BLaER1 treated with 17β-estradiol and CSF1 and Interleukin-3, amounts not matched to agents 10 nM and 100 nM (cell line): ENCODE measurements at regions not wholly inside any gene's neighbourhood (a gene's known extent, or its start where the extent isn't known, plus 50 kb on each side); places are given as distances from the start of the nearest gene placed in this dataset.
"Not testable (repeated sequence)": the region's sequence is repeated elsewhere in the genome, so short reads cannot be mapped to it uniquely, and the experiment has no call there.

ENCODE experiments used
- H3K27ac ChIP-seq, 11 experiments: shearing (Covaris generic); formaldehyde crosslinking; 2 replicates each; pipeline ENCODE4 v1.8.1; 2022
- H3K27me3 ChIP-seq, 11 experiments: shearing (Covaris generic); formaldehyde crosslinking; 2 replicates each; pipeline ENCODE4 v1.8.1; 2022
- H3K36me3 ChIP-seq, 11 experiments: shearing (Covaris generic); formaldehyde crosslinking; 2 replicates each; pipeline ENCODE4 v1.8.1; 2022
- H3K4me1 ChIP-seq, 10 experiments: shearing (Covaris generic); formaldehyde crosslinking; 2 replicates each; pipeline ENCODE4 v1.8.1; 2022
- H3K4me2 ChIP-seq, 11 experiments: shearing (Covaris generic); formaldehyde crosslinking; 2 replicates each; pipeline ENCODE4 v1.8.1; 2022
- H3K4me3 ChIP-seq, 10 experiments: shearing (Covaris generic); formaldehyde crosslinking; 2 replicates each; pipeline ENCODE4 v1.8.1; 2022
- H3K9ac ChIP-seq, 11 experiments: shearing (Covaris generic); formaldehyde crosslinking; 2 replicates each; pipeline ENCODE4 v1.8.1; 2022
- H3K9me3 ChIP-seq, 11 experiments: shearing (Covaris generic); formaldehyde crosslinking; replicated peaks in 1 of 11; 2 replicates each; pipeline ENCODE4 v1.8.1; 2022
- H4K20me1 ChIP-seq, 11 experiments: shearing (Covaris generic); formaldehyde crosslinking; 2 replicates each; pipeline ENCODE4 v1.8.1; 2022
- Cebpa-rat ChIP-seq, 11 experiments: shearing (Covaris generic); IDR thresholded peaks; 2 replicates each; pipeline ENCODE4 v1.8.1; 2022

- no peak overlapping the region for H3K9ac ChIP-seq
- no peak overlapping the region for H3K27ac ChIP-seq
- no peaks in the 10 kb centered on the region for H3K36me3 ChIP-seq
- H3K4me2 ChIP-seq: no peak overlapping the region
- no peak for TF ChIP-seq Cebpa-rat (IDR thresholded peaks at IDR 0.05)
- no peak overlapping the region for H3K4me3 ChIP-seq
- no peaks in the 10 kb centered on the region for H4K20me1 ChIP-seq
- no peaks in the 10 kb centered on the region for H3K9me3 ChIP-seq
- H3K27me3 ChIP-seq: no peaks in the 10 kb centered on the region
- H3K4me1 ChIP-seq: no peaks in the 10 kb centered on the region
Observed at GRCh38 chr11:12585861-12586260, 88.4 kb upstream of the TEAD1 start.

DNA sequence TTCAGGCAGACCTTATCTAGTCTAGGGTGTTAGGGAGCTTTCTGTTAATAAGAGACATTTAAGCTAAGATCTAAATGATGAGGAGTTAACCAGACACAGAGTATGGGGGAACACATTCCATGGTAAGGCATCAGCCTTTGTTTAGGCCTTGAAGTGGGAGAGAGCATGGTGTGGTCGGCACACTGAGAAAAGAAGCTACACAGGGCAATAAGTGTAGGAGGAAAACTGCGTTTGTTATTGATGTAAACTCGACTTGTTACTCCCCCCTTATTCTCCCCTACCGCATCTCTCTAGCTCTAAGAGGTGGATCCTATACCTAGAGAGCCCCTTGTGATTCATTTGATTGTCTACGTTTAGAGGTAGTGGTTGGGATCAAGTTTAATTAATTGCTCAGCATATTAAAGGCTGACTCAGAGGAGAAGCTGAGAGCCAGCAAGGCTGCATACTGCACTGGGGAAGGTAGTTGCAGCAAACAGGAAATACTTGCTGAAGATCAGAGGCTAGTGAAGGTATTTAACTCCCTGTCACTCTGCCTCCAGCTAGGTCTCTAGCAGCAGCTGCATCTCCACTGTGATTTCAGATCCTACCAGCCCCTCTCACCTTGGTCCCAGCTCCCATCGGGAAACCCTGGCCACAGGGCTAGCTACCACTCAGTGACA, 86.8 kb upstream of the TEAD1 start:
- TF ChIP-seq Cebpa-rat (IDR thresholded peaks at IDR 0.05): no peak
- Histone ChIP-seq H3K36me3 (no peaks in the 10 kb centered on the region), H3K4me2 (no peak overlapping the region)

GRCh38 chr11:12591706-12592105, 82.5 kb upstream of the TEAD1 start:
- H3K4me2 ChIP-seq: no peak overlapping the region
- no peak for TF ChIP-seq Cebpa-rat (IDR thresholded peaks at IDR 0.05)
- H3K9ac ChIP-seq: no peak overlapping the region
- no peak overlapping the region for H3K4me3 ChIP-seq
- peaks cover 0 to 3% (median 0%) of the 10 kb centered on the region in 11 experiments; a peak in 3 of 22 replicates for H3K27me3 ChIP-seq
- H3K36me3 ChIP-seq: no peaks in the 10 kb centered on the region
- no peak overlapping the region for H3K27ac ChIP-seq
- H3K4me1 ChIP-seq: no peaks in the 10 kb centered on the region
- no peaks in the 10 kb centered on the region for H4K20me1 ChIP-seq
- peaks cover 0 to 3% (median 0%) of the 10 kb centered on the region in 11 experiments; a peak in 1 of 22 replicates for H3K9me3 ChIP-seq

More for the DNA sequence above, 86.8 kb upstream of the TEAD1 start:
- Histone ChIP-seq H3K27ac (no peak overlapping the region), H3K4me3 (no peak overlapping the region), H3K9me3 (no peaks in the 10 kb centered on the region), H3K4me1 (no peaks in the 10 kb centered on the region), H3K9ac (no peak overlapping the region), H3K27me3 (no peaks in the 10 kb centered on the region), H4K20me1 (no peaks in the 10 kb centered on the region)

GRCh38 chr11:12592283-12592682, 81.9 kb upstream of the TEAD1 start:
- H3K27me3 ChIP-seq: peaks cover 0 to 5% (median 0%) of the 10 kb centered on the region in 11 experiments; a peak in 3 of 22 replicates
- no peak overlapping the region for H3K4me3 ChIP-seq
- H3K4me1 ChIP-seq: no peaks in the 10 kb centered on the region
- no peak for TF ChIP-seq Cebpa-rat (IDR thresholded peaks at IDR 0.05)
- H3K4me2 ChIP-seq: no peak overlapping the region
- H3K27ac ChIP-seq: no peak overlapping the region
- no peaks in the 10 kb centered on the region for H3K36me3 ChIP-seq
- no peaks in the 10 kb centered on the region for H4K20me1 ChIP-seq
- no peak overlapping the region for H3K9ac ChIP-seq
- peaks cover 0 to 3% (median 0%) of the 10 kb centered on the region in 11 experiments; a peak in 1 of 22 replicates for H3K9me3 ChIP-seq

GRCh38 chr11:12595089-12595847, 79.0 kb upstream of the TEAD1 start:
- H3K4me3 ChIP-seq, H4K20me1 ChIP-seq: not testable (repeated sequence)

GRCh38 chr11:12598330-12599256, 75.6 kb upstream of the TEAD1 start:
- Histone ChIP-seq H3K27ac (no peak overlapping the region), H3K4me3 (no peak overlapping the region), H4K20me1 (no peaks in the 10 kb centered on the region), H3K27me3 (peaks cover 0 to 47% (median 0%) of the 10 kb centered on the region in 11 experiments; a peak in 9 of 22 replicates), H3K9me3 (peaks cover 0 to 3% (median 0%) of the 10 kb centered on the region in 11 experiments; a peak in 1 of 22 replicates), H3K36me3 (no peaks in the 10 kb centered on the region), H3K4me2 (peak overlapping the region; percentile 13 to 69 (median 54); a peak in 21 of 22 replicates), H3K4me1 (peaks cover 9 to 26% (median 18%) of the 10 kb centered on the region in 10 experiments; a peak in 19 of 20 replicates), H3K9ac (no peak overlapping the region)
- TF ChIP-seq Cebpa-rat (IDR thresholded peaks at IDR 0.05): no peak

More at GRCh38 chr11:12595089-12595847, 79.0 kb upstream of the TEAD1 start:
- not testable (repeated sequence) for H3K4me2 ChIP-seq, H3K9ac ChIP-seq, H3K9me3 ChIP-seq, H3K36me3 ChIP-seq, H3K27ac ChIP-seq
- Histone ChIP-seq H3K4me1 (peaks cover 9 to 21% (median 15%) of the 10 kb centered on the region in 10 experiments; a peak in 19 of 20 replicates), H3K27me3 (peaks cover 0 to 32% (median 0%) of the 10 kb centered on the region in 11 experiments; a peak in 8 of 22 replicates)

GRCh38 chr11:12599408-12600143, 74.6 kb upstream of the TEAD1 start:
- no peak overlapping the region for H3K9ac ChIP-seq
- no peaks in the 10 kb centered on the region for H3K36me3 ChIP-seq
- peak overlapping the region in 9 of 11 experiments; percentile 40 to 69 (median 54); a peak in 17 of 22 replicates for H3K4me2 ChIP-seq
- H3K9me3 ChIP-seq: peaks cover 0 to 3% (median 0%) of the 10 kb centered on the region in 11 experiments; a peak in 1 of 22 replicates
- H3K27ac ChIP-seq: no peak overlapping the region
- peak in 1 of 11 experiments; percentile 28; a peak in 1 of 22 replicates for TF ChIP-seq Cebpa-rat (IDR thresholded peaks at IDR 0.05)
- H4K20me1 ChIP-seq: no peaks in the 10 kb centered on the region
- no peak overlapping the region for H3K4me3 ChIP-seq
- H3K27me3 ChIP-seq: peaks cover 0 to 47% (median 0%) of the 10 kb centered on the region in 11 experiments; a peak in 9 of 22 replicates
- H3K4me1 ChIP-seq: peaks cover 9 to 29% (median 20%) of the 10 kb centered on the region in 10 experiments; a peak in 19 of 20 replicates

GRCh38 chr11:12600829-12601228, 73.4 kb upstream of the TEAD1 start:
- Histone ChIP-seq H3K36me3 (no peaks in the 10 kb centered on the region), H3K4me3 (no peak overlapping the region), H3K9me3 (no peaks in the 10 kb centered on the region), H3K4me2 (no peak overlapping the region), H3K27me3 (peaks cover 0 to 51% (median 0%) of the 10 kb centered on the region in 11 experiments; a peak in 9 of 22 replicates), H4K20me1 (no peaks in the 10 kb centered on the region), H3K4me1 (peaks cover 9 to 29% (median 20%) of the 10 kb centered on the region in 10 experiments; a peak in 19 of 20 replicates), H3K9ac (no peak overlapping the region), H3K27ac (no peak overlapping the region)
- no peak for TF ChIP-seq Cebpa-rat (IDR thresholded peaks at IDR 0.05)
